ENCODE measurements at regions not wholly inside any gene's neighbourhood (a gene's known extent, or its start where the extent isn't known, plus 50 kb on each side); places are given as distances from the start of the nearest gene placed in this dataset.
A peak's percentile ranks its signal among the peaks of the same experiment; 100 is the strongest.

- TF ChIP-seq CTCF (IDR thresholded peaks at IDR 0.05) = no peak
- no peak for TF ChIP-seq POLR2A (IDR thresholded peaks at IDR 0.05)
- no peak for TF ChIP-seq EP300 (IDR thresholded peaks at IDR 0.05)
- TF ChIP-seq POLR2AphosphoS5 (IDR thresholded peaks at IDR 0.05) = peak in 1 of 2 donors; percentile 31
Observed at GRCh38 chr2:157087373-157088002, 170.0 kb upstream of the GALNT5 start.
